ENCODE measurements at regions not wholly inside any gene's neighbourhood (a gene's known extent, or its start where the extent isn't known, plus 50 kb on each side); places are given as distances from the start of the nearest gene placed in this dataset.
"Not testable (repeated sequence)": the region's sequence is repeated elsewhere in the genome, so short reads cannot be mapped to it uniquely, and the experiment has no call there.

GRCh38 chr1:208347191-208347590 is 103.0 kb upstream of the PLXNA2 start:
- DNase-seq (ENCODE audit: low read depth): no peak

- DNase-seq (ENCODE audit: low read depth): no peak
Measured at GRCh38 chr1:208349694-208350330, 105.6 kb upstream of the PLXNA2 start.

GRCh38 chr1:208350815-208351214 is 106.6 kb upstream of the PLXNA2 start:
- no peak for DNase-seq (ENCODE audit: low read depth)

GRCh38 chr1:208351838-208352237 is 107.7 kb upstream of the PLXNA2 start:
- no peak for DNase-seq (ENCODE audit: low read depth)

- not testable (repeated sequence) for DNase-seq (ENCODE audit: low read depth)
Measured at GRCh38 chr1:208353797-208354196, 109.6 kb upstream of the PLXNA2 start.

- no peak for DNase-seq (ENCODE audit: low read depth)
Measured at GRCh38 chr1:208357644-208358507, 113.7 kb upstream of the PLXNA2 start.

GRCh38 chr1:208358651-208359050 is 114.5 kb upstream of the PLXNA2 start:
- no peak for DNase-seq (ENCODE audit: low read depth)

GRCh38 chr1:208362011-208362410 is 117.8 kb upstream of the PLXNA2 start:
- DNase-seq (ENCODE audit: low read depth): no peak

GRCh38 chr1:208366559-208366958 is 122.4 kb upstream of the PLXNA2 start:
- DNase-seq (ENCODE audit: low read depth): no peak

- no peak for DNase-seq (ENCODE audit: low read depth)
Measured at GRCh38 chr1:208369045-208369444, 124.9 kb upstream of the PLXNA2 start.

- DNase-seq (ENCODE audit: low read depth): no peak
Measured at GRCh38 chr1:208369658-208370057, 125.5 kb upstream of the PLXNA2 start.

- DNase-seq (ENCODE audit: low read depth): no peak
Measured at GRCh38 chr1:208374391-208374941, 130.3 kb upstream of the PLXNA2 start.

GRCh38 chr1:208381481-208381880 is 137.3 kb upstream of the PLXNA2 start:
- DNase-seq (ENCODE audit: low read depth): no peak

- no peak for DNase-seq (ENCODE audit: low read depth)
Measured at GRCh38 chr1:208387908-208388811, 144.0 kb upstream of the PLXNA2 start.

GRCh38 chr1:208393416-208393815 is 149.2 kb upstream of the PLXNA2 start:
- no peak for DNase-seq (ENCODE audit: low read depth)

GRCh38 chr1:208393826-208394225 is 149.6 kb upstream of the PLXNA2 start:
- no peak for DNase-seq (ENCODE audit: low read depth)

- DNase-seq (ENCODE audit: low read depth): no peak
Measured at GRCh38 chr1:208397286-208397685, 153.1 kb upstream of the PLXNA2 start.

- DNase-seq (ENCODE audit: low read depth): no peak
Measured at GRCh38 chr1:208405014-208405413, 160.8 kb upstream of the PLXNA2 start.

- DNase-seq (ENCODE audit: low read depth): no peak
Measured at GRCh38 chr1:208409176-208409575, 165.0 kb upstream of the PLXNA2 start.

GRCh38 chr1:208410409-208410808 is 166.2 kb upstream of the PLXNA2 start:
- no peak for DNase-seq (ENCODE audit: low read depth)

GRCh38 chr1:208413006-208413405 is 168.8 kb upstream of the PLXNA2 start:
- DNase-seq (ENCODE audit: low read depth): no peak

- DNase-seq (ENCODE audit: low read depth): no peak
Measured at GRCh38 chr1:208418667-208419066, 174.5 kb upstream of the PLXNA2 start.
